Stimulated activated CD4-positive, alpha-beta T cell treated with anti-CD3 and anti-CD28 coated beads, Interleukin-4, amount 100 ng/mL, for 48 hours (primary cell): ENCODE measurements at regions not wholly inside any gene's neighbourhood (a gene's known extent, or its start where the extent isn't known, plus 50 kb on each side); places are given as distances from the start of the nearest gene placed in this dataset.

Experiments used
- DNase-seq, 2 donors: peaks; one replicate each; pipeline ENCODE4 v3.0.0-alpha.2; 2020; ENCODE audit warnings: low read depth in 2 of 2

DNA sequence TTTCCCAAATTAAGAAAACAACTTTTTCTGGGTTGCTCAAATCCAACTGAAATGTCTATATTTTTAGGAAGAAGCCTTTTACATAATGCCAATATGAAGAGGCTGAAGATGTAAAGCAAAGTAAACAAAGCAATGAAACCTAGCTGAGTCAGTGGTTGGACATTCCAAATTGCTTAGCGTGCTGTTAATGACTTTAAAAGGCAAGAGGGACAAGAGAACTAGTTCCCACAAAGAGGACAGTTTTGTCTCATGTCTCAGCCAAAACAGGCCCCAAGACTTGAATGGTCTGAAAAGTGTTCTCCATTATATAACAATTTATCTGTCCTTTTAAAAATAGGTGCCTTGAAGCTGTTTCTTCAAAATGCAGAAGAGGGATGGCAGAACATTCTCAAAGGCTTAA lies 407.0 kb downstream of the ENC1 start:
- DNase-seq = no peak

DNA sequence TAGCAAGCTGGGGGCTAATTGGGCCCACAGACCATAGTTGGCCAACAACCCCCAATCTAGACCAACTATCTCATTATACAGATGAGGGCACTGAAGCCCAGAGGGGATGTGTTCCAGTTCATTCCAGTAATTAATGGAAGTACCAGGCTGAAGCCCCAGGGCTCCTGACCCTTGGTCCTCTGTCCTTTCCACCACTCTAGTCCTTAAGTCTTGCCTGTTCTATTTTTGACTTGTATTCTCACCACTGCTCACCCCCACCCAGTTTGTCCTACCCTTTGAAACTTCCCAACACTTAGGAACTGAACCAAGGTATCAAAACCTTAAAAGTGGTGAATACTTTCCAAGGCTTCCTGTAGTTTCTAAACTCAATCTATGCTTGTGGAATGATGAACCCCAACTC lies 407.4 kb downstream of the ENC1 start:
- DNase-seq = no peak

DNA sequence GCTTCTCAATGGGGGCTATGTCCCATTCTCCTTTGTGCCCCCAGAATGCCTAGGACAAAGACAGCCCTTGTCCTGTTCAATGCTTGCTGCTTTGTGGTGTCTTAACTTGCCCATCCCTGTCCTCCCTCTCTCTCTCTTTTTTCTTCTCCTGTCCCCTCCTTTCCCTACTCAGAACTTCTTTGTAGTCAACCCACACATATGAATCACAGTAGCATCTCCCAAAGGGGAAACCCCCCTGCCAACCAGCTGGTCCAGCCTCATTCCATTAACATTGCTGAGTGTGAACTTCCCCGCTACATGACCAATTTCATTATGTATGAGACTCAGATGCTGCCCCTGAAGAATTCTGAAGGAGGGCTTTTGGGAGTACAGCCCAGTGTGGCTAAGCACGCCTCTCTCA lies 408.3 kb downstream of the ENC1 start:
- DNase-seq = peak in 1 of 2 donors; percentile 10

DNA sequence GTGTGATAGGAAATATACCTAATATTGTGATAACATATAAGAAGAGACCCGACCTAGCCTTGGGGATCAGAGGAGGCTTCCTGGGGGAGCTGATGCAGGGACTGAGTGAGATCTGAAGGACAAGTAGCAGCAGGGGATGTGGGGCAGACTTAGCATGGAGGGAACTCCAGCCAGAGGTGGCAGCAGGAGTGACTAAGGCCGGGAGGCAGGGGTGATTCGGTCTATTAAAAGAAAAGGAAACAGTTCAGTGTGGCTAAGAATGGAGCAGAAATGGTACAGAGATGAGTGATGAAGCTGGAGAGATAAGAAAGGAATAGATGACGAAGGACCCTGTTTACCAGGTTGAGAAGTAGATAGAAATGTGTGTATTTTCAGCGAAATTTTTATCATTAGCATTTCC lies 408.8 kb downstream of the ENC1 start:
- DNase-seq = no peak

DNA sequence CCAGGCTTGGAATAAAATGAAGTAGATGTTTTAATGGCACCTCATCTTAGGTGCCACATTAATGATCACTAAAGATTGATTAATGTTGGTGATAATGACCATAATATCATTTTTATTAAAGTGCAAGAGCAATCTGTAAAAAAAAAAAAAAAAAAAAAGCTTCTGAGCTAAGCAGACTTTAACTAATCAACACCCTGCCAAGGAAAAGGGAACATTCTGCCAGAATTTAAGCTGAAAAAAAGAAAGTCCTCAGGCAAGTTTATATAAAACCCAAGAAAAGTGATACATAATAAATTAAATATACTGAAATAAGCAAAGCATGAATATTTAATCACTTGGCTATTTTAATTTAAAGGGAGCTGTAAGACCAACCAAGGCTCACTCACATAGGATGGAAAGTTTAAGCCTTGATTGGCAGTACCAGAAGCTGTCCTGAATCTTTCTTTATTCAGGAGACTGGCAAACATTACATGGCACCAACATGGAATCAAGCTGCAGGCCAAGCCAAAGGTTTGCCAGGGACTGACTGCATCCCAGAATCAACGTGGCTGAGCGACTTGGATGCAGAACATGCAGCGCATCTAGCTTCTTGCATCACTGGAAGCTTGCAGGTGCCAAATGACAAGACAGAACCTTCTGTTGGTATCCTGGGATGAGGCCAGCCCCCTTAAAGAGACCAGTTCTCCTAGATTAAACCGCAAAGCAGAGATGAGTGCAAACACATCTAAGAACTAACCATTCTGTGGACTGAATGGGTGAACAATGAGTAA lies 413.6 kb downstream of the ENC1 start:
- DNase-seq = no peak

DNA sequence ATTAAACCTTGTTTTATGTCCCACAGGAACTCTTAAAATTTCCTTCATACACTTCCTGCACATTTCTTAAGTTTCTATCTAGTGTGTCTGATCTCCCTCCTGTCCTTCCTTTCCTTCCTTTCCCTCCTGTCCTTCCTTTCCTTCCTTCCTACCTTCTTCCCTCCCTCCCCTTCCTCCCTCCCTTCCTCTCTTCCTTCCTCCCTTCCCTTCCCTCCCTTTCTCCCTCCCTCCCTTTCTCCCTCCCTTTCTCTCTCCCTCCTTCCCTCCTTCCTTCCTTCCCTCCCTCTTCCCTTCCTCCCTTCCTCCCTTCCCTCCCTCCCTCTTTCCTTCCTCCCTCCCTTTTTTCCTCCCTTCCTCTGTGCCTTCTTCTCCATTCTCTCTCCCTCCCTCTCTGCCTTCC lies 414.9 kb downstream of the ENC1 start:
- DNase-seq = no peak

DNA sequence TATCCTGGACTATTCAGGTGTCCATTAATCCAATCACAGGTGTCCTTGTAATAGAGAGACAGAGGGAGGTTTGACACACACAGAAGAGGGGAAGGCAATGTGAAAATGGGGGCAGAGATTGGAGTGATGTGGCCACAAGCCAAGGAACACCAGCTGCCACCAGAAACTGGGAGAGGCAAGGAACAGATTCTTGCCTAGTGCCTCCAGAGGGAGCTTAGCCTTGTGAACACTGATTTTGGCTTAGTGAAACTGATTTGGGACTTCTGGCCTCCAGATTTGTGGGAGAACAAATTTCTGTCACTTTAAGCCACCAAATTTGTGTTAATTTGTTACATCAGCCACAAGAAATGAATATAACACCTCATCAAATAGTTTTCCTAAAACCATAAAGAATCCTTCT lies 416.2 kb downstream of the ENC1 start:
- no peak for DNase-seq

DNA sequence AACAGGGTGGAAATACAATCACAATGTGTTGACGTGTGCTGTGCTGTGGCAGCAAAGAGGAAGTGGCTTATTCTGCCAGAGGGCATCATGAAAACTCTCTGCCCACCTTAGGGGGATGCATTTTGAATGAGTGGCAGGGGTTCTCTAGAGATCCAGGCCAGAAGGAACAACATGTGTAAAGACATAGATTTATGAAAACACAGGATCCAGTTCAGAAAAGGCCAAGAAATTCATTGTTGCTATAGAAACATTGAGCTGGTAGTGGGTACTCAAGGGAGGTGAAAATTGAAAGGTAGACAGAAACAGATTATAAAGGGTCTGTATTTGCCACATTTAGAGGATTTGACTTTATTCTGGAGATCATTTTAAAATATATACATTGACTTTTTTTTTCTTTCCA lies 417.7 kb downstream of the ENC1 start:
- no peak for DNase-seq

DNA sequence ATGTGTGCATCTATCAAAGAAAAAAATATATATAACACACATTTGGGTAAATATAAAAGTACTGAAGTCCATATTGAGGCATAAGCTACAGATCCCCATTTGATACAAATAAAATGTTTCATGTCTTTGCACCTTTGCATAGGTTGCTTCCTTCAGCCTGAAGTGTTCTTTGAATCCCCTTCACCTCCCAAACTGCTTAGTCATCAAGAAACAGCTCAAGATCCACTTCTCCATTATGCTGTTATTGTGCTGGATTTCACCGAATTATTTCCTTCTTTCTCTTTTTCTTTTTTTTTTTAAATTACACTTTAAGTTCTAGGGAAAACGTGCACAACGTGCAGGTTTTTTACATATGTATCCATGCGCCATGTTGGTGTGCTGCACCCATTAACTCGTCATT lies 419.1 kb downstream of the ENC1 start:
- no peak for DNase-seq

DNA sequence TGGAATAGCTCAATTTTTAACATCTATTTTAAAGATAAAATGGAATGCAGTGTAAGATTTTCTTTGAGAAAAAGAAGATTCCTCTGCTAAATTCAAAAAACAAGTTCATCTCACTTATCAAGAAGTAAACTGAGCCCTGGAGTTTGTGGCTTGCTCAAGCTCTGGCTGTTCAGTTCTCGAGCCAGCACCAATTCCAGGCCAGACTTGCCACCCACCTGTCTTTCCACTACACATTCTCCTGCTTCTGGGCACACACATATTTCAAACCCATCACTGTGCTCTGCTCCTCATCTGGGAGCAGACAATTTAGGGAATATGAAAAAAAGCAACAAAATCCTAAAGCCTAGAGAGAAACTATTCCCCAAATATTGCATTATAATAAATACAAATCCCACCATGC lies 424.5 kb downstream of the ENC1 start:
- DNase-seq = no peak

DNA sequence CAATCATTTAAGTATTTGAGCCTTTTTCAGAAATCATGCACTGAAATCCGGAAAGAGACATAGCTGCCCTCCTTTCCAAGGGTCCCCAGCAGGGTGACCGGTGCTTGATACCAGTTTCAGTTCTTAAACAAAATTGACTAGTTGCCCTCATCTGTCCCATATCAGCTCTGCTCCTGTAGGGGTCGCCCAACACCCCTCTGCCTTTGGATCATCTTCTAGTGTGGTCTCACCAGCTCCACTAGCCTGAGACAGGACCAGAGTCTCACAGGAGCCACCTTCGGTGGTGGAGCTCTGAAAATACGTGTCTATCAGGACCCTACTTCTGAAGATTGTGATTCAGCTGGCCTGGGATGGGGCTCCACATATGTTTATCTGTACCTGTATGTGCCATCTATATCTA lies 428.2 kb downstream of the ENC1 start:
- no peak for DNase-seq

DNA sequence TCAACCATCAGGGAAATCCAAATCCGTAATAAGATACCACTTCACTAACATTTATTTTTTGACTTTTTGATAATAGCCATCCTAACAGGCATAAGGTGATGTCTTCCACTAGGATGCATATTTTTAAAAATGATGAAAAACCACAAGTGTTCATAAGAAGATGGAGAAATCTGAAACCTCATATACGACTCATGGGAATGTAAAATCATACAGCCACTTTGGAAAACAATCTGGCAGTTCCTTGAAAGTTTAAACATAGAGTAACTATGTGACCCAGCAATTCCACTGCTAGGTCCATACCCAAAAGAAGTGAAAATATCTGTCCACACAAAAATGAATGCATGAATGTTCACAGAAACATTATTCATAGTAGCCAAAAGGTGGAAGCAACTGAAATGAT lies 431.0 kb downstream of the ENC1 start:
- DNase-seq = no peak

DNA sequence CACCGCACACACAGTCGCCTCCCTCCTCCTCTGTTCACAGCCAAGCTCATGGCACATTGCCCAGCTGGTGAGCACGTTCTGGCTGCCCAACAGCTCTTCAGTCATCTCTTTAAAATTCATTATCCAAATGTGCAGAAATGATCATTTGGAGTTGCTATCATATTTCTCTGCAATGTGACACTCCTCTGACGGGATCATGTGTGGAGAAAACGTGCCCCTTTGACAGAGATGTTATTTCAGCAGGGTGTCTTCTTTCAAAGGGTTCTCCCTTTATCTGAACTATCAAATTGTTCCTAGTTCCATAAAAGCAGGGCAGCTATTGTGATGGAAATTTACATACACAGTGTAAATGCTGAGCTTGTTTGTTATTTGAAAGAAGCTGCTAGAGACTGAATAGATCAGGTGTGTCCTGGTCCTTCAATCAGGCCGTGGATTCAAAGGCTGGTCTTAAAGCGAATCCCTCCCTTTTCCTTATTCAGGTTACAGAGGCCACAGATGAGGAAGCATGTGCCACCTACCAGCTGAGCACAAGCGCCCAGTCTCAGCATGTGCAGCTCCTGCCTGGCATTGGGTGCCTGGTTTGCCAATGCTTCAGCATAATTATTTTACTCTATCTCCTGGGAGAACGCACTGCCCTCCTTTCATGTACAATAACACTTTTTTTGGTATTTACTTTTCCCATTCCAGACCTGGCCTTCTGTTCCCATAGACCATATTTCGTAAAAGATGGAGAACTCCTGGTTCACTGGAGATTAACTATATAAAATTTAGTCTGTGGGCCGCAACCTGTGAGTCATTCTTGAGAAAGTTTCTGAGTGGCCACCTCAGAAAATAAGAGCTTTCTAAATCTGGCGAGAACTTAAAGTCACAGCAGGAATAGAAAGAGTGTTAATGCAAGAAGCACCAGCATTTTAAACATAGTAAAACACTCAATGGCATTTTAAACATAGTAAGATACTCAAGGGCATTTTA lies 433.7 kb downstream of the ENC1 start:
- DNase-seq = no peak

DNA sequence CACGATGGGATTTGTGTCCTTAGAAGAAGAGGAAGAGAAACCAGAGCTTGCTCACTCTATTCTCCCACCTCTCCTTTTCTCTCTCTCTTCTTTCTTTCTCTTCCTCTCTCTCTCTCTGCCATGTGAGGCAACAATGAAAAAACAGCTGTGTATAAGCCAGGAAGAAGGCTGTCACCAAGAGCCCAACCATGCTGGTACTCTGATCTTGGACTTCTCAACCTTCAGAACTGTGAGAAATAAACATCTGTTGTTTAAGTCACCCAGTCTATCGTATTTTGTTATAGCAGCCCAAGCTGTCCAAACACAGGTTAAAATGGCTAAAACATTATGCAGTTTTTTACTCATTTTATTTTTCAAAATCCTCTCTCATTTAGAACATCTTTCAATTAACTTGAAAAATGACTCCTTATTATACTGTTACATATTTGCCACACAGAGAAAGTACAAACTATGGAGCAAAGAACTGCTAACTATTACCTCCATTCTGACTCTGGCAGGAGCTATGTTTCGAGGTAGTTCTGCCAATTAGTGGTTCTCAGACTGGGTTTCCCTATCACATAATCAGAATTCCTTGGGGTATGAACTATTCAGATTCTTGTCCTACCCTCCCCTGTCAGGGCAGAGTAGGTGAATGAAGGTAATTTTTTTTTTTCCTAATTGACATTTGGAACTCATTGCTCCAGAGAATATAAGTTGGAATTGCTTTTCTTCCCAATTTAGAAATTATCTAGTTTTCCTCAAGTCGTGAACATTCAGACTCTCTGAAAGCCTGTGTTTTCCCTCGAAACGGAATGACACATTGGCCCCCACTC lies 434.6 kb downstream of the ENC1 start:
- no peak for DNase-seq

DNA sequence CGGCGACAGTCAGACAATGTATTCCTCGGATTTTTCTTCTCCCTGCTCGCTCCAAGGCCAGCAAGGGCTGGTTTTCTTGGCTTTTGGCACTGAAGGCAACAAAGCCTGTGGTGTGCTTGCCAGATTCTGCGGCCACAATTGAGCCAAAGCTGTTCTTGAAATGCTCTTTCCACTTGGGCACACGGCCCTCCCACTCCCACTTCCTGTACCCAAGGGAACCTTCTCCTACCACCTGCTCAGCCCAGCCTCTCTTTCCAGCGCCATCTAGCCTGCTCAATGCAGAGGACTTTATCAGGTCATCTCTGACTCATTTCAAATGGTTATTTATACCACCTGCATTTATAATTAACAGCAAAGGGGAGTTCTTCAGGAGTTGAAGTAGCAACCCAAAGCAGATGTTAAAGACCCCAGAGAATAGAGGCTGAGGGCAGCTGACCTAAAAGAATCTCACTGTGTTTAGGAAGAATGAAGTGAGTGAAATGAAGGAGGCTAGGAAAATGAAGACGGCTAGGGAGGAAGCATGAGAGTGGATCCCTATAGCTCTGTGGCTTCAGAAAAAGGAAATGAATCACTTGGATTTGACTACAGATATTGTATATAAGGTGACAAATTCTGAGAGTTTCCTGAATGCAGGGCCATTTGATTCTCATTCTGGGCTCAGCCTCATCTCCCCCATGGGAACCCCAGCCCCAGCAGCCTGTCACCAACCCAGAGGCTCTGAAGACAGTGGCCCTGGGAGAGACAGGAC lies 439.0 kb downstream of the ENC1 start:
- DNase-seq = no peak

DNA sequence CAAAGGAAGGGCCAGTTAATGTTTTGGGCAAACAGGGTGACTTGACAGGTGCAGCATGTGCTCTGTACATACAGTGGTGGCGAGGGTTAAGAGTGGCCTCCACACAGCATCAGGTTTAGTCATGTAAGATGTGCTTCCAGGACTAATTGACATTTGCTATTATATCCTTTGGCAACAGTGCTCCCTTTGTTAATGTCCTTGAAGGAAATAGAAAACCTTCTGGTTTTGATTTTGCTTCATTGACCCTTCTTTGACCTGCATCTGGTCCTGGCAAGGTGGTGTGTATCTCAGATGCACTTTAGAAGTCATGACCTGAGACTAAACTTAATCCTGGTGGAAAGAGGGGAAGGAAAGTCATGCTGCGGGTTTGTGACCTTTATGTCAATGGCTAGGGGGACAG lies 440.0 kb downstream of the ENC1 start:
- DNase-seq = no peak

DNA sequence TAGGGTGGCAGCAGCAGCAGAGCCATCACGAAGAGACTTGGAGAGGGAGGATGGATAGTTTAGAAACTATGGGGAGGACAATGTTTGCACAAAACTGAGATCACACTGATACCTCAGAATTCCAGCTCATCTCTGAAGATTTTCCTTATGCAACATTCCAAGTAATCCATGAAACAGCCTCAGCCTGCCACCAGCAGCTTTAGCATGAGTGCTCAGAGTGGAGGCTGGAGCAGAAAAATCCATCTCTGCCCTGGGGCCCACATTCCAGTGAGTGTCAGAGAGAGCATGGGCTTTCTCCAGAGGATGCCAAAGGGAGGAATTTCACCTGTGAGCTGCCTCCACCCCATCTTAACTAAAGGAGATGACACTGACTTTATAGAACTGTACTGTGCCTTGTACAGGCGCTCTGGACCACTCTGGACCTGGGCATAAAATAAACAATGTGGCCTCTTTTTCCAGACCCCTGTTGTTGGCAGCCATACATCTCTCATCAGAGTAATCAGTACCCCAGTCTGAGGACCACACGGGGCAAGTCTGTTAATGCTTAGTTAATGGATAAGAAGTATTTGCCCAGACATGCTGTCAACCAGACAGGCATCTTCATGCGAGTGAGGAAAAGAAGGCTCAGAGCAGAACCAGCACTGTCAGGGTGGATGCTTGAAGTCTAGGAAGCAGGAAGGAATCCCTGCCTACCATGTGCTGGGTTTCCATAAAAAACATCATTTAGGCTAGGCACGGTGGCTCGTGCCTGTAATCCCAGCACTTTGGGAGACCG lies 440.9 kb downstream of the ENC1 start:
- no peak for DNase-seq

DNA sequence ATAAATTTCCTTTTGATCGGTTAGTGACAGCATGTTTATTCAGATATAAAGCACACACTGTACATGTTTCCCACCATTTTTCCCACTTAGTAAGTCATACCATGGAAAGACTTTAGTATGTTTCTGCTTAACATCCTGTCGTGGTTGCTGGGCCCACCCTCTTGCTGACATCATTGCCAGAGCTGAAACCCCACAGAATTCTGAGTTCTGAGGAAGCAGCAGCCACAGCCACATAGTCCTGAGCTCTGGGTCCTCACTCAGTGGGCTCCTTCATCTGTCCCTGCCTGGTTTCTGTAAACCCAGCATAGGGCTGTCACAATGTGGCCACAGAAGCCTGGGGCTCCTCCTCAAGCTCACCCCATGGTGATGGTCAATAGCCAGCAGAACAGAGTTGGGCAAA lies 441.5 kb downstream of the ENC1 start:
- no peak for DNase-seq

DNA sequence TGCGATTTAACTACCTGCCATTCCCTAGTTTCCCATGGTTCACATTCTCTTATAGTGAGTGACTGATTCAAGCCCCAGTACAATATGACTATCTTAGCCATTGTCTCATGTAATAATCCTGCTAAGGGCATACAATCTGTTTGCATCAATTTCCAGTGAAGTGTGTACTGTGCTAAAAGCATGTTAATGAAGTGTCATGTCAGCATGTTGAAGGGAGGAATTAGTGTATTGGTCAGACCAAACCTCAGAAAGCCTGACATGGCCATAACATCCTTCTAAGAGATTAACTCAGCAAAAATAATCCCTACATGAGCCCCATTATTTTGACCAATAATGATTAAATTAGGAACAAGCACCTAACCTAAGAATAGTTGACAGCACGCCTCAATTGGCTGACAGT lies 442.4 kb downstream of the ENC1 start:
- DNase-seq = no peak

DNA sequence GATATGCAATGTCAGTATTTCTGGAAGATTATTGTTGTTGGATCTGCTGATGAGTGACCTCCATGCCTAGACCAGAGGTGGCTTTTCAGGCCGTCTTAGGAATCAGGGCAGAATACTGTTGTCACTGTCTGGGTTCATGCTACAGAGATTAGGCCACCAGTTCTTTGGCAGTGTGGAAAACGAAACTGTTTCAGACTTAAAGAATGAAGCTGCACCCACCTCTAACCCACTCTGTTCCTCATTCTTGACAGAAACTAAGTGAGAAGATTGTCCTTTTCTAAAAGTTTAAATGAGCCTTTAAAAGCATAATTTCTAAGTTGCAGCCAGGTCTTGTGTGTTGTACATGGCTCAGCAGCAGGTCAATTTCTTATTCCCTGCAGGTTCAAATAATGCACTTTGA lies 444.3 kb downstream of the ENC1 start:
- DNase-seq = no peak

DNA sequence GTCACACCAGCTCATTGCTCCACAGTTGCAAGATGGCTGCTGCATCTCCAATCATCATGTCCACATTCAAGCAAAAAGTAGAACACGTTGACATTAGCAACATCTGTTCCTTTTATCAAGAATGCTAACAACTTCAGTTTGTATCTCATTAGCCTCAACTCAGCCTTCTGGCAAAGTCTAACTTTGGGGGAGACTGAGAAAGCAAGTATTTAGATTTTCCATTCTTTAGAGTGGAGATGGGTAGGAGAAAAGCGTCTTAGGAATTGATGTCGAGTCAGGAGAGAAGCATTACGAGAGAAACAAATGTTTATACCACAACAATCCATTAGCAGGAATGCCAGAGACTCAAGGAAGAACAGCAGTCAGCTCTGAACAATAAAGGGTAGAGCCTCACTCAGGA lies 446.3 kb downstream of the ENC1 start:
- DNase-seq = no peak
